Activated CD8-positive, alpha-beta memory T cell treated with anti-CD3 and anti-CD28 coated beads for 48 hours (primary cell): ENCODE measurements at regions not wholly inside any gene's neighbourhood (a gene's known extent, or its start where the extent isn't known, plus 50 kb on each side); places are given as distances from the start of the nearest gene placed in this dataset.

ENCODE experiments used
- DNase-seq, 3 experiments: peaks; one replicate each; pipeline ENCODE4 v3.0.0-alpha.2; 2020; ENCODE audit warnings: low read depth in 2 of 3, low spot score in 2 of 3

DNA sequence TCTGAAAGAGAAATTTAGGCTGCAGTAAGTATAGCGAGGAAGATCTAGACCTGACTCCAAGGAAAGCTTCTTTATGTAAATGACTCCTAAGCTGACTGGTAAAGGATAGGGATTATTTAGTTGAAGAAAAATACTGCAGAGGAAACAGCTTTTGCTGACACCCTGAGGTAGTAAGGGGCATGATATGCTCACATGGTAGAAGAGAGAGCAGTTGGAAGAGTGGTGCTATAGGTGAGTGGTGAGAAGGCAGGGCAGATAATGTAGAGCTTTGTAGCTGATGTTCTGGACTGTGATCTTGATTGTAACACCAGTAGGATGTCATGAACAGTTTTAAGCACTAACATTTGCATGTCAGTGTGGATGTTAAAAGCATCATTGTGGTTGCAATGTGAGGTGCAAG lies 639.1 kb upstream of the SLC39A10 start:
- no peak for DNase-seq

- DNase-seq = no peak
Observed at GRCh38 chr2:195016841-195017240, 640.2 kb upstream of the SLC39A10 start.

- no peak for DNase-seq
Observed at GRCh38 chr2:195009202-195009601, 647.8 kb upstream of the SLC39A10 start.

GRCh38 chr2:195006856-195007255 lies 650.2 kb upstream of the SLC39A10 start:
- DNase-seq = no peak

- DNase-seq = no peak
Observed at GRCh38 chr2:195003881-195004471, 653.0 kb upstream of the SLC39A10 start.

DNA sequence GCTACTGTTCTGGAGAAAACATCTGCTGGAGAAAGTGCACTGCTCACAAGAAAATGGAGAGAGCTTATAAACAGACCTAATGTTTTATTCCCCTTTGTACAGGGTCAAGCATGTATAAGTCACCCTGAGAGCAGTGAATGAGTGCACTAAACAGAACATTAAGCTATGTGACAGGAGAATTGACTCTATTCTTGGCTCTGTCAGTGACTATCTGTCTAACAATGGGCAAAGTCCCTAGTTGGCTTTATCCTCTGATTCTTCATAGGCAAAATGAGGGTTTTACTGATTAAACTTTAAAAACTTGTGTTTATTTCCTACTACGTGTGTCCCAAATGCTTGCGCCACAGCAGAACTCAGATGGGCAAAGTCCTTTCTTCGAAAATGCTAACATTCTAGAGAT lies 655.1 kb upstream of the SLC39A10 start:
- no peak for DNase-seq

DNA sequence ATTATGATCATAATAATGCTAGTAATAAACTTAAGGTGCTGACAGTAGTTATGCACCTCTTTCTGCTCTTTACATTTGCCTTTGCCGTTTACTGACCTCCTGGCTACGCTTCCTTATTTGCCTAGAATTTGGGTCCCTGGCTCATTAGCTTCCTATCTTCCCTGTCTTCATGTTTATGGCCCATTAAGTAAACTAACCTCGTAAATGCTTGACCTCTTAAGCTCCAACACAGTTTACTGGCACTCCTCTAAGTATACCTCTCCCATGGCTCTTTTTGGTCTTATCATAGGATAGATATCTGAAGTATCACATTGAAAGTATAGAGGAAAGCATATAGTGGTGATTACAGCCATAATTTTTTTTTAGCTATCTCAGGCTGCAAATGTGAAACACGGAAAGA lies 657.3 kb upstream of the SLC39A10 start:
- DNase-seq = no peak

DNA sequence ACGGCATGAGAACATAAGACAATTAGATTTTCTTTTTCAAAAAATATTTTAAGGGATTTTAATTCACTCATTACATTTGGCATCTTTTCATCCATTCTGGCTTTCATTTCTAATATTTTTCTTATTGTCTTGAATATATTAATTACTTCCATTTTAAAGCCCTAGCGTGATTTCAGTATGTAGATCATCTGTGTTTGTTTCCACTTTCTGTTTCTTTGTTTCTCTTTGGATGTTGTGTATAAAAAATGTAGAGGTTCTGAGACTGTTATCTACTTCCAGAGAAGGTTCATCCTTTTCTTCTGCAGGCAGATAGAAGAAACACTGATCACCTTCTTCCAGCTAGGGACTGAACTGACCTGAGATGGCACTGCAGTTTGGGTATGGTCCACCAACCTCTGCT lies 664.4 kb upstream of the SLC39A10 start:
- no peak for DNase-seq

DNA sequence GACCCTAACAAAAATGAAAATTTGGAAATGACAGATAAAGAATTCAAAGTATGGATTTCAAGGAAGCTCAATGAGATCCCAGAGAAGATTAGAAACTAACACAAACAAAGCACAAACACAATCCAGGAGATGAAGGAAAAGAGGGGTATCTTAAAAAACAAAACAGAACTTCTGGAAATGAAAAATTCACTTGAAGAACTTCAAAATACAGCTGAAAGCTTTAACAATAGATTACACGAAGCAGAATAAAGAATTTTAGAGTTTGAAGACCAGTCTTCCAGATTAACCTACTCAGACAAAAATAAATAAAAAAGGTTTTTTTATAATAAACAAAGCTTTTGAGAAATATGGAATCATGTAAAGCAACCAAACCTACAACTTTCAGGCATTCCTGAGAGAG lies 671.8 kb upstream of the SLC39A10 start:
- DNase-seq = no peak

GRCh38 chr2:194962254-194962653 lies 694.8 kb upstream of the SLC39A10 start:
- no peak for DNase-seq

GRCh38 chr2:194954218-194954617 lies 702.8 kb upstream of the SLC39A10 start:
- DNase-seq = no peak

GRCh38 chr2:194946826-194947225 lies 710.2 kb upstream of the SLC39A10 start:
- DNase-seq = no peak

DNA sequence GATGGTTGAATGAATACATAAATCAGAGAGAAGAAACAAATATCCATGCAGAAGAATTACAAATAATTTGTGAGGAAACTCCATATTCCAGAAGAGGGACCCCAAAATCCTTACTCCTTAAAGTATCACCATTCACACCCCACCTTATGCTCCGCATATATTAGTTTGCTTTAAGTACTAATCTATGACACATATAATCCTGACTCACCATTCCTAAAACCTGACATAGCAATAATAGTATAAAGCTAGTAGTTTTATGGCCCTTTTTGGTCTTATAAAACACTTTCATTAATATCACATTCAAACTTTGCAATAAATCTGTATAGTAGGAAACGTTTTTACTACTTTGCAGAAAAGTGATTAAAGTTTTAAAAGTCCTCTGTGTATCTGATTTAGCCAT lies 719.0 kb upstream of the SLC39A10 start:
- no peak for DNase-seq

DNA sequence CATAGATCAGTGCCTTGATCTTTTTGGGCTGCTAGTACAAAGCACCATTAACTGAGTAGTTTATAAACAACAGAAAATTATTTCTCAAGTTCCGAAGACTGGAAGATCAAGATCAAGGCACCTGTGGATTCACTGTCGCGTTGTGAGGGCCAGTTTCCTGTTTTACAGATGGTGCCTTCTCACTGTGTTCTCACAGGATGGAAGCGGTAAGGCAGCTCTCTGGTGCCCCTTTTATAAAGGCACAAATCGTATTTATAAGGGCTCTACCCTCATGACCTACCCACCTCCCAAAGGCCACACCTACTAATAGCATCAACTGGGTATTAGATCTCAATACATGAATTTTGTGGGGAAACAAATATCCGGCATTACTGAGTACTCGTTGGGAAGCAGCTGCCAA lies 729.5 kb upstream of the SLC39A10 start:
- DNase-seq = no peak

- no peak for DNase-seq
Observed at GRCh38 chr2:194926873-194927272, 730.2 kb upstream of the SLC39A10 start.

DNA sequence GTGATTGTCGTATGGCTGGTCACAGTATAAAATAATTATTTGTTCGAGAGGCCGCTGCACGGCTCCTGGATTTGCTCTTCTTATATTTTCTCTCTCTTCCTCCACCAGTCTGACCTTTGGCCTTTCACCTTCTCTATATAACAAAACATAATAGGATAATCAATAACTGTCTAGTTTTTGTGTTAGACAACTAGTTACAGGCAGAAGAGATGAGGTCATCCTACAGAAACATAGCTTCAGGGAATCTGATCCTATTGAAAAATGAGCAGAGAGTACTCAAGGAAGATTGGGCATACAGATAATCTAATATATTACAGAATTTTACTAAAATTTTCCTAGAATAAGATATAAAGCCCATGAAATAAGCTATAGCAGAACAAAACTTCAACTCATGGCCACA lies 731.3 kb upstream of the SLC39A10 start:
- DNase-seq = no peak

DNA sequence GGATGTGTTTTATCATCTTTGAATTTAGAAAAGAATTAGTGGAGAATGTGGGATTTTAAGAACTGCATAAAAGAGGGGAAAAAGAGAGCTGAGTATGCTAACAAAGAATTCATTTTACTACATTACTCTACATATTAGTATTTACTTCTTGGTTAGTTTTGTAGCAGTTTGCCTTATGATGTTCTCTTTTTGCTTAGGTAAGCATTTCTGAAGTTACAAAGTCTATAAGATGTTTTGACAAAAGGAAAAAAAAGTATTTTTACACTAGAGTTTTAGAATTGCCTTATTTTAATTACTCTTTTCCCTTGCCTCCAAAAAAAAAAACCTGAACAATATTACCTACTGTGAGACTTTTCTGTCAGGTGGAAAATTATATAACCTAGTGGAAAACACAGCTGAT lies 739.5 kb upstream of the SLC39A10 start:
- DNase-seq = no peak

DNA sequence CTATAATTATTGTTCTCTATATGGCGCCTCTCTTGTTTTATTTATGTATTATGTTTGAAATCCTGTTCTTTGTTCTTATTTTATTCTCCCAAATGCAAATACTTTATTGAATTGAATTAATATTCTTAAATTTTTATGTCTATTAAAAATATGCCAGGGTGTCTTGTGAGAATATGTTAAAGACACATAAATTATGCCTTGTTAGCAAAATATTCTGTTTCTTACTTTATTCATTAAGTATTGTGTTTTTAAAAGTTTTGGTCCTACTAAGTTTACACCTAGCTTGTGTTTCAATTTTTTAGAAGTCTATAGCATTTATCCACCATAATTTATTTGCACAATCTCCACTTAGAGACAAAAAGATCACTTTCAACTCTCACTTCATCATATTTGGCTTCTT lies 741.5 kb upstream of the SLC39A10 start:
- no peak for DNase-seq

- DNase-seq = no peak
Observed at GRCh38 chr2:194907569-194907968, 749.5 kb upstream of the SLC39A10 start.

- no peak for DNase-seq
Observed at GRCh38 chr2:194896871-194897270, 760.2 kb upstream of the SLC39A10 start.

DNA sequence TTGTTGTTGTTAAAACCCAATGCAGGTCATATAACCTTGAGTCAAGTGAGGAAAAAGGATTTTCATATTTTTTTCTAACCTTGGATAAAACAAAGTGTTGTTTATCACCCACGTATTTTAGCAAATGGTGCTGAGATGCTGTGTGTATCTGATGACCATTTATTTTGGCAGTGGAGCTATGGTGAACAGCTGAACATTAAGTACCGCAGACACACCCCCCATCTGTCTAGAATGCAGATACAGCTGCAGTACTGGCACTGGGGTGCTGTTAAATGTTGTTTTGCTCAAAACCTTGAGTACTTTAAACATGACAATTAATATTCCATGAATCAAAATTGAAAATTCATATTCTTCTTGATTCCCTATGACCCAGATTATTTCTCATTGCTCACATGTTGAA lies 773.3 kb upstream of the SLC39A10 start:
- no peak for DNase-seq

DNA sequence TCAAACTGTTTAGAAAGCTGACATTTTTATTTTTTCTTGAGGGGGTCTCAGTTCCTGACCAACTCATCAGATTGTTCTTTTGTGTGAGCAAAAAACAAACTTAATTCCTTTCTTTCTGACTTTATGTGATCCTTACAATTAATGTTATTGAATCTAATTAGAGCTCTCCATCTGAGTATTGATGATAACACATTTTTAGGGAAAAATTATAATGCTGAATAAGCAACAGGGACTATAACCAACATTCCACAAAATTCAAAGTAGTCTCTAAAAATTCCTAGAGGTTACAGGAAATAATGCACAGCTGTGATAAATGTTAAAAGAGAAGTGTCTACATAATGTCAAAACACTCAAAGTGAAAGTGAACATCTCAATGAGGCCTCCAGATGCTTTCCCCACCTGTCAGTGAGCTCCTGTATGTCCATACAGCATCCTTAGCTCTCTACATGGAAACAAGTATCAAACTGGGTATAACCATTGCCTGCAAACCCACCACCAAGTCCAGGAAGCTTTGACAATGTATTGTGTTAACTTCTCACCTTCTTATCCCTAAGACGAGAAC lies 786.0 kb upstream of the SLC39A10 start:
- no peak for DNase-seq

- no peak for DNase-seq
Observed at GRCh38 chr2:194867328-194867727, 789.7 kb upstream of the SLC39A10 start.

DNA sequence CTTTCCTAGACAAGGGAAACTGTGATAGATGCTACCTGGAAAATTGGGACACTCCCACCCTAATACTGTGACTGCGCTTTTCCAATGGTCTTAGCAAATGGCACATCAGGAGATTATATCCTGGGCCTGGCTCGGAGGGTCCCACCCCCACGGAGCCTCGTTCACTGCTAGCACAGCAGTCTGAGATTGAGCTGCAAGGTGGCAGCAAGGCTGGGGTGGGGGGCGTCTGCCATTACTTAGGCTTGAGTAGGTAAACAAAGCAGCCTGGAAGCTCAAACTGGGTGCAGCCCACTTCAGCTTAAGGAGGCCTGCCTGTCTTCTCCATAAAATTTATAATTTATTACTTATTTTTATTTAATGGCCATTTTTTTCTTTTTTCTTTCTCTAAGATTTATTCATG lies 802.1 kb upstream of the SLC39A10 start:
- DNase-seq = no peak
